T-helper 1 cell treated with Interleukin-12 subunit alpha and Interleukin-12 subunit beta and Interleukin-4 antibody, amounts not matched to agents 30 μg/mL and 1 μg/mL, for 36 hours (primary cell): ENCODE measurements at regions not wholly inside any gene's neighbourhood (a gene's known extent, or its start where the extent isn't known, plus 50 kb on each side); places are given as distances from the start of the nearest gene placed in this dataset.
"Not testable (repeated sequence)": the region's sequence is repeated elsewhere in the genome, so short reads cannot be mapped to it uniquely, and the experiment has no call there.

Experiments used
- H3K27ac Mint-ChIP-seq: one replicate; pipeline ENCODE4 v1.8.0; 2021; ENCODE audit warnings: mild to moderate bottlenecking, mixed read lengths
- H3K27me3 Mint-ChIP-seq: one replicate; pipeline ENCODE4 v1.8.0; 2021; ENCODE audit warnings: low read depth, mixed read lengths
- H3K36me3 Mint-ChIP-seq: one replicate; pipeline ENCODE4 v1.8.0; 2021; ENCODE audit warnings: low read depth, mixed read lengths
- H3K4me1 Mint-ChIP-seq: one replicate; pipeline ENCODE4 v1.8.0; 2021; ENCODE audit warnings: low read depth, mixed read lengths
- H3K4me3 Mint-ChIP-seq: one replicate; pipeline ENCODE4 v1.8.0; 2021; ENCODE audit warnings: mild to moderate bottlenecking, moderate library complexity, mixed read lengths
- H3K9me3 Mint-ChIP-seq: one replicate; pipeline ENCODE4 v1.8.0; 2021; ENCODE audit warnings: mixed read lengths

- H3K4me1 Mint-ChIP-seq: no peaks in the 10 kb centered on the region
- H3K27me3 Mint-ChIP-seq: peaks cover 52% of the 10 kb centered on the region
- no peaks in the 10 kb centered on the region for H3K9me3 Mint-ChIP-seq
- no peak overlapping the region for H3K4me3 Mint-ChIP-seq
- H3K36me3 Mint-ChIP-seq: no peaks in the 10 kb centered on the region
- no peak overlapping the region for H3K27ac Mint-ChIP-seq
Measured at GRCh38 chr6:105546754-105547153, 143.9 kb upstream of the PREP start.

GRCh38 chr6:105545947-105546731 lies 143.3 kb upstream of the PREP start:
- peaks cover 46% of the 10 kb centered on the region for H3K27me3 Mint-ChIP-seq
- H3K27ac Mint-ChIP-seq: no peak overlapping the region
- no peak overlapping the region for H3K4me3 Mint-ChIP-seq
- H3K36me3 Mint-ChIP-seq: no peaks in the 10 kb centered on the region
- H3K4me1 Mint-ChIP-seq: no peaks in the 10 kb centered on the region
- no peaks in the 10 kb centered on the region for H3K9me3 Mint-ChIP-seq

GRCh38 chr6:105545228-105545920 lies 142.5 kb upstream of the PREP start:
- no peaks in the 10 kb centered on the region for H3K36me3 Mint-ChIP-seq
- H3K27ac Mint-ChIP-seq: no peak overlapping the region
- H3K4me1 Mint-ChIP-seq: no peaks in the 10 kb centered on the region
- H3K4me3 Mint-ChIP-seq: no peak overlapping the region
- H3K9me3 Mint-ChIP-seq: no peaks in the 10 kb centered on the region
- peaks cover 38% of the 10 kb centered on the region for H3K27me3 Mint-ChIP-seq

- no peaks in the 10 kb centered on the region for H3K9me3 Mint-ChIP-seq
- H3K36me3 Mint-ChIP-seq: no peaks in the 10 kb centered on the region
- no peak overlapping the region for H3K4me3 Mint-ChIP-seq
- no peaks in the 10 kb centered on the region for H3K4me1 Mint-ChIP-seq
- H3K27me3 Mint-ChIP-seq: peaks cover 27% of the 10 kb centered on the region
- no peak overlapping the region for H3K27ac Mint-ChIP-seq
Measured at GRCh38 chr6:105539911-105540310, 137.0 kb upstream of the PREP start.

GRCh38 chr6:105537981-105538578 lies 135.2 kb upstream of the PREP start:
- no peaks in the 10 kb centered on the region for H3K9me3 Mint-ChIP-seq
- H3K27ac Mint-ChIP-seq: no peak overlapping the region
- peaks cover 24% of the 10 kb centered on the region for H3K27me3 Mint-ChIP-seq
- H3K36me3 Mint-ChIP-seq: no peaks in the 10 kb centered on the region
- H3K4me1 Mint-ChIP-seq: no peaks in the 10 kb centered on the region
- no peak overlapping the region for H3K4me3 Mint-ChIP-seq

- H3K36me3 Mint-ChIP-seq: no peaks in the 10 kb centered on the region
- no peaks in the 10 kb centered on the region for H3K4me1 Mint-ChIP-seq
- peaks cover 34% of the 10 kb centered on the region for H3K27me3 Mint-ChIP-seq
- H3K4me3 Mint-ChIP-seq: no peak overlapping the region
- H3K9me3 Mint-ChIP-seq: no peaks in the 10 kb centered on the region
- no peak overlapping the region for H3K27ac Mint-ChIP-seq
Measured at GRCh38 chr6:105536961-105537360, 134.1 kb upstream of the PREP start.

GRCh38 chr6:105533301-105533700 lies 130.4 kb upstream of the PREP start:
- no peaks in the 10 kb centered on the region for H3K36me3 Mint-ChIP-seq
- H3K4me1 Mint-ChIP-seq: no peaks in the 10 kb centered on the region
- H3K27ac Mint-ChIP-seq: no peak overlapping the region
- H3K9me3 Mint-ChIP-seq: peaks cover 5% of the 10 kb centered on the region
- no peak overlapping the region for H3K4me3 Mint-ChIP-seq
- peaks cover 46% of the 10 kb centered on the region for H3K27me3 Mint-ChIP-seq

GRCh38 chr6:105526225-105526872 lies 123.5 kb upstream of the PREP start:
- Mint-ChIP-seq H3K9me3 (peaks cover 12% of the 10 kb centered on the region), H3K4me1 (peaks cover 10% of the 10 kb centered on the region), H3K27ac (no peak overlapping the region), H3K4me3 (no peak overlapping the region), H3K36me3 (peaks cover 10% of the 10 kb centered on the region), H3K27me3 (peaks cover 42% of the 10 kb centered on the region)

GRCh38 chr6:105522626-105523322 lies 119.9 kb upstream of the PREP start:
- no peak overlapping the region for H3K27ac Mint-ChIP-seq
- H3K36me3 Mint-ChIP-seq: peaks cover 13% of the 10 kb centered on the region
- peaks cover 10% of the 10 kb centered on the region for H3K4me1 Mint-ChIP-seq
- H3K9me3 Mint-ChIP-seq: peaks cover 14% of the 10 kb centered on the region
- no peak overlapping the region for H3K4me3 Mint-ChIP-seq
- peaks cover 27% of the 10 kb centered on the region for H3K27me3 Mint-ChIP-seq

- Mint-ChIP-seq H3K27ac (no peak overlapping the region), H3K9me3 (peaks cover 19% of the 10 kb centered on the region), H3K4me1 (peaks cover 10% of the 10 kb centered on the region), H3K36me3 (peaks cover 12% of the 10 kb centered on the region), H3K27me3 (peaks cover 28% of the 10 kb centered on the region), H3K4me3 (no peak overlapping the region)
Measured at GRCh38 chr6:105519954-105520353, 117.1 kb upstream of the PREP start.

GRCh38 chr6:105518993-105519392 lies 116.1 kb upstream of the PREP start:
- Mint-ChIP-seq H3K27me3 (peaks cover 24% of the 10 kb centered on the region), H3K9me3 (peaks cover 14% of the 10 kb centered on the region)
- H3K27ac Mint-ChIP-seq, H3K36me3 Mint-ChIP-seq, H3K4me3 Mint-ChIP-seq, H3K4me1 Mint-ChIP-seq: not testable (repeated sequence)

GRCh38 chr6:105515054-105515453 lies 112.2 kb upstream of the PREP start:
- H3K36me3 Mint-ChIP-seq: peaks cover 8% of the 10 kb centered on the region
- H3K4me3 Mint-ChIP-seq: no peak overlapping the region
- no peak overlapping the region for H3K27ac Mint-ChIP-seq
- H3K9me3 Mint-ChIP-seq: peaks cover 14% of the 10 kb centered on the region
- H3K4me1 Mint-ChIP-seq: peaks cover 5% of the 10 kb centered on the region
- peaks cover 37% of the 10 kb centered on the region for H3K27me3 Mint-ChIP-seq

- Mint-ChIP-seq H3K27me3 (peaks cover 40% of the 10 kb centered on the region), H3K4me1 (peaks cover 7% of the 10 kb centered on the region), H3K36me3 (peaks cover 8% of the 10 kb centered on the region), H3K9me3 (peaks cover 14% of the 10 kb centered on the region), H3K4me3 (no peak overlapping the region), H3K27ac (no peak overlapping the region)
Measured at GRCh38 chr6:105514306-105514705, 111.4 kb upstream of the PREP start.

GRCh38 chr6:105511639-105512038 lies 108.8 kb upstream of the PREP start:
- no peak overlapping the region for H3K4me3 Mint-ChIP-seq
- H3K4me1 Mint-ChIP-seq: peaks cover 7% of the 10 kb centered on the region
- H3K27me3 Mint-ChIP-seq: peaks cover 44% of the 10 kb centered on the region
- no peak overlapping the region for H3K27ac Mint-ChIP-seq
- H3K36me3 Mint-ChIP-seq: peaks cover 3% of the 10 kb centered on the region
- H3K9me3 Mint-ChIP-seq: peaks cover 5% of the 10 kb centered on the region
